Immature natural killer cell (primary cell): ENCODE measurements at regions not wholly inside any gene's neighbourhood (a gene's known extent, or its start where the extent isn't known, plus 50 kb on each side); places are given as distances from the start of the nearest gene placed in this dataset.
"Not testable (repeated sequence)": the region's sequence is repeated elsewhere in the genome, so short reads cannot be mapped to it uniquely, and the experiment has no call there.

Source experiments
- DNase-seq, 3 donors: peaks; one replicate each; pipeline ENCODE4 v3.0.0; 2022; ENCODE audit warnings: mixed read lengths in 1 of 3
- H3K27ac Mint-ChIP-seq, 6 donors: one replicate each; pipeline ENCODE4 v1.8.0; 2020; ENCODE audit warnings: mixed read lengths in 6 of 6, mild to moderate bottlenecking in 5 of 6, inconsistent platforms in 4 of 6, moderate library complexity in 3 of 6
- H3K27me3 Mint-ChIP-seq, 3 donors: one replicate each; pipeline ENCODE4 v1.8.0; 2020 to 2021; ENCODE audit warnings: low read depth in 3 of 3, mild to moderate bottlenecking in 3 of 3, mixed read lengths in 3 of 3, moderate library complexity in 3 of 3, inconsistent platforms in 1 of 3
- H3K36me3 Mint-ChIP-seq, 3 donors: one replicate each; pipeline ENCODE4 v1.8.0; 2020; ENCODE audit warnings: mixed read lengths in 3 of 3, inconsistent platforms in 2 of 3, mild to moderate bottlenecking in 2 of 3
- H3K4me1 Mint-ChIP-seq, 2 donors: one replicate each; pipeline ENCODE4 v1.8.0; 2020; ENCODE audit warnings: inconsistent platforms in 2 of 2, mild to moderate bottlenecking in 2 of 2, mixed read lengths in 2 of 2, moderate library complexity in 1 of 2
- H3K4me3 Mint-ChIP-seq, 5 donors: one replicate each; pipeline ENCODE4 v1.8.0; 2020; ENCODE audit warnings: mild to moderate bottlenecking in 5 of 5, mixed read lengths in 5 of 5, inconsistent platforms in 3 of 5, moderate library complexity in 3 of 5
- H3K9me3 Mint-ChIP-seq, 6 donors: one replicate each; pipeline ENCODE4 v1.8.0; 2020; ENCODE audit warnings: mild to moderate bottlenecking in 6 of 6, mixed read lengths in 6 of 6, inconsistent platforms in 4 of 6, moderate library complexity in 3 of 6

DNA sequence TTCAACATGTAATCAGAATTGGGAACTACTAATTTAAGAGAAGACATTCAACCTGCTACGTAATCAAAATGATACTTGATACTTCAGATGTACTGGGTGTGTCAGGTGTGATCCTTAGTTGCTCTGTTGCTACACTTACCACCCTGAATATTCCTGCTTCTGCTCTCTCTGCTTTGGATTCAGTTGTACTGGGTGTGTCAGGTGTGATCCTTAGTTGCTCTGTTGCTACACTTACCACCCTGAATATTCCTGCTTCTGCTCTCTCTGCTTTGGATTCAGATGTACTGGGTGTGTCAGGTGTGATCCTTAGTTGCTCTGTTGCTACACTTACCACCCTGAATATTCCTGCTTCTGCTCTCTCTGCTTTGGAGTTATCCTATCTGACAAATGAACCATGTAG lies 290.2 kb downstream of the RAB38 start:
- H3K27me3 Mint-ChIP-seq, DNase-seq, H3K4me3 Mint-ChIP-seq, H3K36me3 Mint-ChIP-seq, H3K4me1 Mint-ChIP-seq, H3K27ac Mint-ChIP-seq, H3K9me3 Mint-ChIP-seq: not testable (repeated sequence)

DNA sequence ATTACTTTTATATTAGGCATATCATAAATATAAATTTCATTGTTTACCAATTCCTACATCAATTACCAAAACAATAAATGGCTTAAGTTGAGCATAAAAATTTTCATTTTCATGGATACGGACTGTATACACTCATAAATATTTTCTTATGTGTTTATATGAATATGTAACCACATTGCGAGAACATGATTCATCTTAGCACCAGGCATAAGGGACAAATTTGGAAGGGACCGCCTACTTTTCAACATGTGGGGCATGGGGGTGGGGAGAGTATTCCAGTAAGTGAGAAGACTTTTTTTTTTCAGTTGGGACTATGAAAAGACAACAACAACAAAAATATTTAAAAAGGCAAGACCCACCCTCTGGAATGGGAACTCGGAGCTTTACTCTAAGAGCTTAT lies 296.1 kb downstream of the RAB38 start:
- Mint-ChIP-seq H3K27me3 (peaks cover 0 to 2% (median 1%) of the 10 kb centered on the region in 3 donors), H3K4me3 (no peak overlapping the region), H3K27ac (no peak overlapping the region), H3K9me3 (peaks cover 0 to 1% (median 0%) of the 10 kb centered on the region in 6 donors), H3K4me1 (no peaks in the 10 kb centered on the region), H3K36me3 (no peaks in the 10 kb centered on the region)
- no peak for DNase-seq

DNA sequence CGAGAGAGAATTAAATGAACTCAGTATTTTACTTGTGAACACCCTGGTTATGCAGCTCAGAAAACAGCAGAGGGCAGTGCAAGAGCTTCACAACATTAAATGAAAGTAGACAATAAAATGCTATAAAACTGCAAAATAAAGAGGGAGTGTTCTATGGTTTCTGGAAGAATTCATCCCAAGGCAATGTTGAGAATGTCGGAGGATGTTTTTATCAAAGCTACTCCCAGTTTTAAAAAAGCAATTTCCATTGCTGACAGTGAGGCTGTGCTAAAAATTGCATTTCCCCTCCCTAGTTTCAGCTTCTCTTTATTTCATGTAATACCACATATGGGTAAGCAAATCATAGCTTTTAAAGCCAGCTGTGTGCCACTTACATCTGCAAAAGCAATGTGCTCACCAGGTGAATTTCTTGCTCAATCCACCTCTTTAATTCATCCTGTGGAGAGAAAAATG lies 296.8 kb downstream of the RAB38 start:
- Mint-ChIP-seq H3K9me3 (peaks cover 0 to 1% (median 0%) of the 10 kb centered on the region in 6 donors), H3K27ac (no peak overlapping the region), H3K4me3 (no peak overlapping the region), H3K4me1 (no peaks in the 10 kb centered on the region), H3K36me3 (no peaks in the 10 kb centered on the region), H3K27me3 (peaks cover 0 to 2% (median 1%) of the 10 kb centered on the region in 3 donors)
- no peak for DNase-seq

DNA sequence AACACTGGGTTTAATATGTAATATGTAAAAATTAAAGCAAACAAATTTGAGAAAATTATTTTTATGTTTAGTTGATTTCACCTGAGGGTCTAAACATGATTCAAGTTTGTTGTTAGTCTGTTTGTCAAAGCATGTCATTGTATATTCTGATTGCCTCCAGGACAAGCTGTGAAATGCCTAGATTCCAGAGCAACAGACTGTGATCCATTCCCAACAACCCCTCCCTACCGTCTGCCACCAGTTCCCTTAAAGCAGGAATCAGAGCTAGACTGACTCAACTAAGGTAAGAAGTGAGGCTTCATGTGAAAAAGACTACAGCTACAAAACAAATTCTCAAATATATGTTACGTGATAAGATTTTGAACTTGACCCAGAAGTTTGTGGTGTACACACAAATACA lies 304.2 kb downstream of the RAB38 start:
- H3K27me3 Mint-ChIP-seq = peaks cover 0 to 3% (median 2%) of the 10 kb centered on the region in 3 donors
- no peak overlapping the region for H3K27ac Mint-ChIP-seq
- H3K9me3 Mint-ChIP-seq = peaks cover 0 to 10% (median 0%) of the 10 kb centered on the region in 6 donors
- DNase-seq = no peak
- no peak overlapping the region for H3K4me3 Mint-ChIP-seq
- H3K4me1 Mint-ChIP-seq = no peaks in the 10 kb centered on the region
- no peaks in the 10 kb centered on the region for H3K36me3 Mint-ChIP-seq

DNA sequence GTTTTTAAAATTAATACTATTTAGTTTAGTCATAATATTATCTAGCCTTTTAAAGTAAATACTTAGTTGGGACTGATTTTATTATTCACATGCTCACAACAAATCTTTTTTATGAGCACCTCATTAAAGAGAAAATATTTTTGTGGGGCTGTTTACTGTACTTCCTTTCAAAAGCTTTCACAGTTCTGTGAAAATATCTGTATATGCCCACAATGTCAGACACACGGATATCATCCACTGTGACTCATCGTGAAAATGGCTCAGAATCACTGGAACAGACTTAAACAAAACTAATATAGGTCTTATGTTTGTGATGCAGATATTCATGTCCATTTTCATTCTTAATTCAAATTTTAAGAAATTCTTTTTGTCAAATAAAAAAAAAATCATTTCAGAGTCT lies 305.2 kb downstream of the RAB38 start:
- no peak for DNase-seq
- no peaks in the 10 kb centered on the region for H3K36me3 Mint-ChIP-seq
- no peak overlapping the region for H3K27ac Mint-ChIP-seq
- no peak overlapping the region for H3K4me3 Mint-ChIP-seq
- H3K9me3 Mint-ChIP-seq = peaks cover 0 to 11% (median under 1%) of the 10 kb centered on the region in 6 donors
- peaks cover 0 to 3% (median 0%) of the 10 kb centered on the region in 3 donors for H3K27me3 Mint-ChIP-seq
- no peaks in the 10 kb centered on the region for H3K4me1 Mint-ChIP-seq

DNA sequence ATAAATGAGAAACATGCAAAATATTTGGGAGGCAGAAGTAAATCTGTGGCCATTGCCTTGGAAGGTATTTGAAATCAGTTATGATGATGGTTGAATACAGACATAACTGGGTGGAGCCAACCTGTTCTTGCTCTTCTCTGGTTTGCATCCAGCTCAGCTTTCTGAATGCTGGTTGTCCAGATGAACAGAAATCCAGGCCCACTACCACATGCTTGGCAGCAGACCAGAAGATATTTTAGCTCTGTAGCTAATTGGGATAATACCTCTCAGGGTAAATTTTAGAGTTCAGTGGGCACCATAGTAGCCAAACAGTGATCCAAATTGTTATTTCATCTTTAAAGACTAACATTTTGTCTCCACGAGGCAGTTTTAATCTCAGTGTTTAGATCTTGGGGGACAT lies 308.3 kb downstream of the RAB38 start:
- DNase-seq = no peak
- Mint-ChIP-seq H3K36me3 (no peaks in the 10 kb centered on the region), H3K9me3 (peaks cover 0 to 15% (median 2%) of the 10 kb centered on the region in 6 donors), H3K27ac (no peak overlapping the region), H3K4me1 (no peaks in the 10 kb centered on the region), H3K27me3 (peaks cover 0 to 5% (median 3%) of the 10 kb centered on the region in 3 donors), H3K4me3 (no peak overlapping the region)

DNA sequence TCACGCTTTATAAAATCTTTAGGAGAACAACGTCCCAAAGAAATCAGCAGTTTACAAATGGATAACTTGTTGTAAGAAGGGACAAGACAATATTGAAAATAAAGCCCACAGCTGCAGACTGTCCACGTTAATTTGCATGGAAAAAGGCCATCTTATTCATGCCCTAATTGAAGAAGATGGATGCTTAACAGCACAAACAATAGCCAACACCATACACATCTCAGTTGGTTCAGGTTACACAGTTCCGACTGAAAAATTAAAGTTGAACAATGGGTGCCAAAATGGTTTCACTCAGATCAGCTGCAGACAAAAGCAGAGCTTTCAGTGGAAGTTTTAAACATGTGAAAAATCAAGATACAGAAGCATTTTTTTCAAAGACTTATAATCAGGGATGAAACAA lies 314.2 kb downstream of the RAB38 start:
- Mint-ChIP-seq H3K9me3 (peaks cover 0 to 5% (median 1%) of the 10 kb centered on the region in 6 donors), H3K27ac (no peak overlapping the region), H3K36me3 (no peaks in the 10 kb centered on the region), H3K4me3 (no peak overlapping the region), H3K4me1 (no peaks in the 10 kb centered on the region), H3K27me3 (peaks cover 0 to 3% (median 2%) of the 10 kb centered on the region in 3 donors)
- DNase-seq = no peak

GRCh38 chr11:87859636-87860035 lies 315.6 kb downstream of the RAB38 start:
- H3K27ac Mint-ChIP-seq = no peak overlapping the region

DNA sequence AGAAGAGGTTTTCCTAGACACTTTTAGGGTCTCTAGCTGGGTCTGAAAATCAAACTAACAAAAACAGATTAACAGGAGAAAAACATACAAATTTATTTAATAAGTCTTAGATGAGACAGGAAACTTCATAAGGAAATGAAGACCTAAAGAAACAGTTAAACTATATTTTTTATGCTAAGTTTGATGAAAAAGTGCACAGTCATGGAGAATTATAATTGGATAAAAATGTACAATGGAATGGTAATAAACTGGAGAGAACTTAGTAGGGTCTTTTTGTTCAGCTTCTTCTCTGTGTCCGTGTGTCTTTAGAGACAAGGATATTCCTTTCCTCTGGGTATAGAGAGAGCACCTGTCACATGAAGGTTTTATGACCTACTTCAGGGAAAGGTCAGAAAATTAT lies 323.4 kb downstream of the RAB38 start:
- Mint-ChIP-seq H3K27ac (no peak overlapping the region), H3K36me3 (no peaks in the 10 kb centered on the region), H3K4me3 (no peak overlapping the region), H3K27me3 (no peaks in the 10 kb centered on the region), H3K9me3 (peaks cover 0 to 7% (median 2%) of the 10 kb centered on the region in 6 donors), H3K4me1 (no peaks in the 10 kb centered on the region)
- DNase-seq = no peak

More at GRCh38 chr11:87859636-87860035, 315.6 kb downstream of the RAB38 start:
- Mint-ChIP-seq H3K9me3 (peaks cover 0 to 2% (median 2%) of the 10 kb centered on the region in 6 donors), H3K36me3 (no peaks in the 10 kb centered on the region), H3K27me3 (peaks cover 0 to 3% (median 2%) of the 10 kb centered on the region in 3 donors), H3K4me3 (no peak overlapping the region), H3K4me1 (no peaks in the 10 kb centered on the region)
- no peak for DNase-seq

GRCh38 chr11:87851234-87851633 lies 324.0 kb downstream of the RAB38 start:
- no peaks in the 10 kb centered on the region for H3K36me3 Mint-ChIP-seq
- H3K27me3 Mint-ChIP-seq = no peaks in the 10 kb centered on the region
- H3K9me3 Mint-ChIP-seq = peaks cover 0 to 7% (median 2%) of the 10 kb centered on the region in 6 donors
- H3K4me1 Mint-ChIP-seq = no peaks in the 10 kb centered on the region
- no peak overlapping the region for H3K4me3 Mint-ChIP-seq
- no peak for DNase-seq
- H3K27ac Mint-ChIP-seq = no peak overlapping the region

DNA sequence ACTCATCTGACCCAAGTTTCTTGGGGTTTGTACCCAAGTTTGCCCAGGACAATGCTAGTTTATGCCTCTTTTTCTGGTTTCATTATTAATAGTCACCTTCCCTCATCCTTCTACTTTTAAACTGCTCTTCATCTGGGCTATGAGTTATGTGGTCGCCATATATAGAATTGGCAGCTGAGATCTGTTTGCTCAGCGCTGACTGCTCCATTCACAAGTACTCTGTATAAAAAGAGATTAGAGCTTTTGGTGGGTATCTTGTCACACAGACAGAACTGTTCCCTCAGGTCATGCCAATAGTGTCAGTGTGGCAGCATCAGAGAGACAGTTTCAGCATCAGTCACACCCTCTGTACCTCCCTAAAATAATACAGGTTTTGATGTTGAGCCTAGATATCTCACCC lies 326.0 kb downstream of the RAB38 start:
- H3K36me3 Mint-ChIP-seq = no peaks in the 10 kb centered on the region
- no peaks in the 10 kb centered on the region for H3K4me1 Mint-ChIP-seq
- no peak overlapping the region for H3K27ac Mint-ChIP-seq

DNA sequence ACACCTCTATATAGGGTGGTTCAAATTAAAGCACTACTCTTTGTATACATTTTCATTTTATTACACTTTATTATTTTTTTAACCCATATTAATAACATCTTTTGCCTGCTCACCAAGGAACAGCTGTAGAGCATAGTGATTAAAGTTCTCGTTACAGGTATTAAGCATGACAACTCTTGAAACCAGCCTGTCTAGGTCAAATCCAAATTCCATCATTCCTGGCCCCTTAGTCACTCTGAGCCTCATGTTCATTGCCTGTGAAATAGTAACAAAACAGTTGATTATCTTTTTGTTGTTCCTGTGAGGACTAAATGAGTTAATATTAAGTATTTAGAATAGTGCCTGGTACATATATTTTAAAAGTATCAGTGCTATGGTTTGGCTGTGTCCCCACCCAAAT lies 334.5 kb downstream of the RAB38 start:
- peaks cover 0 to 11% (median 8%) of the 10 kb centered on the region in 6 donors for H3K9me3 Mint-ChIP-seq
- no peaks in the 10 kb centered on the region for H3K36me3 Mint-ChIP-seq
- H3K27me3 Mint-ChIP-seq = peaks cover 0 to 3% (median 1%) of the 10 kb centered on the region in 3 donors
- H3K4me1 Mint-ChIP-seq = no peaks in the 10 kb centered on the region
- no peak for DNase-seq
- no peak overlapping the region for H3K4me3 Mint-ChIP-seq
- H3K27ac Mint-ChIP-seq = no peak overlapping the region

More for the DNA sequence above, 326.0 kb downstream of the RAB38 start:
- Mint-ChIP-seq H3K27me3 (peaks cover 0 to 1% (median 0%) of the 10 kb centered on the region in 3 donors), H3K9me3 (peaks cover 0 to 7% (median under 1%) of the 10 kb centered on the region in 6 donors), H3K4me3 (no peak overlapping the region)
- DNase-seq = no peak

GRCh38 chr11:87832211-87832610 lies 343.0 kb downstream of the RAB38 start:
- DNase-seq = no peak
- no peak overlapping the region for H3K27ac Mint-ChIP-seq
- H3K36me3 Mint-ChIP-seq = no peaks in the 10 kb centered on the region
- H3K27me3 Mint-ChIP-seq = peaks cover 0 to 3% (median 0%) of the 10 kb centered on the region in 3 donors
- no peaks in the 10 kb centered on the region for H3K4me1 Mint-ChIP-seq
- H3K4me3 Mint-ChIP-seq = no peak overlapping the region
- peaks cover 0 to 6% (median under 1%) of the 10 kb centered on the region in 6 donors for H3K9me3 Mint-ChIP-seq

DNA sequence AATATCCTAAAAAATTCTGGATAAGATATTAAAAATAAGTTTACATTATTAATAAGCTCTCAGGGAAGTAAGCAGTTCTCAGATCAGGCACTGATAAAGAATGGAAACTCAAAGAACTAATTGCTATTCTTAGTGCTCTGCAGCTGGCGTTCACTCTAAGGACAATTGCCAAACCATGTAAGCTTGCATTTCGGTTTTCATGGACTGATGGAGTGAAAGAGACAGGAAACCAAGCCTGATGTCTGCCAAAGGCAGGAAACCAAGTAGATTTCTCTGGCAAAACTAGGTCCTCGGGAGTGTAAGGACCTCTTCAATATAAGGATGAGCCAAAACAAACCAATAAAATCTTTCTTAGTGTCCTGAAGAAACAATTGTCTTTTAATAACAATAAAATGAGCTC lies 355.2 kb downstream of the RAB38 start:
- Mint-ChIP-seq H3K4me3 (no peak overlapping the region), H3K9me3 (peaks cover 0 to 8% (median 4%) of the 10 kb centered on the region in 6 donors), H3K4me1 (no peaks in the 10 kb centered on the region), H3K36me3 (peaks cover 0 to 3% (median 0%) of the 10 kb centered on the region in 3 donors), H3K27ac (no peak overlapping the region), H3K27me3 (peaks cover 0 to 1% (median 0%) of the 10 kb centered on the region in 3 donors)
- DNase-seq = no peak

GRCh38 chr11:87819151-87819550 lies 356.1 kb downstream of the RAB38 start:
- H3K9me3 Mint-ChIP-seq = peaks cover 0 to 8% (median 3%) of the 10 kb centered on the region in 6 donors
- H3K36me3 Mint-ChIP-seq = peaks cover 0 to 3% (median 0%) of the 10 kb centered on the region in 3 donors
- H3K27ac Mint-ChIP-seq = no peak overlapping the region
- no peak for DNase-seq
- no peak overlapping the region for H3K4me3 Mint-ChIP-seq
- no peaks in the 10 kb centered on the region for H3K4me1 Mint-ChIP-seq
- H3K27me3 Mint-ChIP-seq = peaks cover 0 to 1% (median 0%) of the 10 kb centered on the region in 3 donors
